ENCODE measurements at regions not wholly inside any gene's neighbourhood (a gene's known extent, or its start where the extent isn't known, plus 50 kb on each side); places are given as distances from the start of the nearest gene placed in this dataset.

- no peak for TF ChIP-seq POLR2A (IDR thresholded peaks at IDR 0.05)
- no peak for TF ChIP-seq CTCF (IDR thresholded peaks at IDR 0.05)
- TF ChIP-seq POLR2AphosphoS5 (IDR thresholded peaks at IDR 0.05): no peak
- no peak for TF ChIP-seq EP300 (IDR thresholded peaks at IDR 0.05; ENCODE audit: low read depth)
Observed at GRCh38 chr5:30237189-30237588, 956.3 kb upstream of the CDH6 start.
